Fibroblast of pulmonary artery (primary cell): ENCODE measurements at regions not wholly inside any gene's neighbourhood (a gene's known extent, or its start where the extent isn't known, plus 50 kb on each side); places are given as distances from the start of the nearest gene placed in this dataset.

Experiments used
- DNase-seq: peaks from one replicate; pipeline ENCODE4 v3.0.0-alpha.2; 2010; ENCODE audit warnings: low read depth
- H3K4me3 ChIP-seq: replicated peaks from 2 replicates; pipeline ENCODE4 v1.5.1; 2011; ENCODE audit warnings: low read depth, mild to moderate bottlenecking, control low read depth, low read length, moderate library complexity
- CTCF ChIP-seq: IDR thresholded peaks from 2 replicates; pipeline ENCODE4 v1.5.1; 2011; ENCODE audit warnings: mild to moderate bottlenecking, control low read depth, low read length, inconsistent platforms; ENCODE audit errors: missing control alignments

- no peak overlapping the region for H3K4me3 ChIP-seq
- TF ChIP-seq CTCF = no peak
- no peak for DNase-seq
Observed at GRCh38 chr1:87262688-87263087, 66.0 kb upstream of the LMO4 start.

GRCh38 chr1:87263281-87263680 lies 65.4 kb upstream of the LMO4 start:
- no peak for DNase-seq
- no peak for TF ChIP-seq CTCF
- H3K4me3 ChIP-seq = no peak overlapping the region

- TF ChIP-seq CTCF = no peak
- H3K4me3 ChIP-seq = no peak overlapping the region
- no peak for DNase-seq
Observed at GRCh38 chr1:87263785-87264184, 64.9 kb upstream of the LMO4 start.

GRCh38 chr1:87264976-87265375 lies 63.7 kb upstream of the LMO4 start:
- TF ChIP-seq CTCF = no peak
- no peak for DNase-seq
- H3K4me3 ChIP-seq = no peak overlapping the region

- TF ChIP-seq CTCF = no peak
- DNase-seq = no peak
- no peak overlapping the region for H3K4me3 ChIP-seq
Observed at GRCh38 chr1:87265786-87266185, 62.9 kb upstream of the LMO4 start.

- TF ChIP-seq CTCF = no peak
- DNase-seq = no peak
Observed at GRCh38 chr1:87268111-87268510, 60.6 kb upstream of the LMO4 start.

GRCh38 chr1:87269921-87270320 lies 58.8 kb upstream of the LMO4 start:
- H3K4me3 ChIP-seq = no peak overlapping the region
- TF ChIP-seq CTCF = no peak
- no peak for DNase-seq

More at GRCh38 chr1:87268111-87268510, 60.6 kb upstream of the LMO4 start:
- no peak overlapping the region for H3K4me3 ChIP-seq
